ENCODE measurements at regions not wholly inside any gene's neighbourhood (a gene's known extent, or its start where the extent isn't known, plus 50 kb on each side); places are given as distances from the start of the nearest gene placed in this dataset.

DNA sequence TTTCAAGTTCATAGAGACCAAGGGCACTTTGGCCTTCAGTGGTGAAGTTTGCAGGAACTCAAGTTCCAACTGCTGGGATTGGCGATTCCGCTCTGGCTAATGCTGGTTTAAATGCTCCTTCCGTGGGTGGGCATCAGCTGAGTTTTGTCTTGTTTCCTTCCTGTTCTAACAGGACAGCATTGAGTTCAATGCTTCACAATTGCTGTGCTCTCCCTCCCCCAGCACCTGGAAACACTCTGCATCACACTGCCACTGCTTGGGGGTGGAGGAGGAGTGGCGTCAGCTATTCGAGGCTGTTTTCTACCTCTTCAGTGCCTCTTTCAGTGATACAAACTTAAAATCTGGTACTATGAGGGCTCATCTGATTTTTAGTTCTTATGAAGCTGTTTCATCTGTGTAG, 634.9 kb downstream of the FSCB start (continued):
- TF ChIP-seq ZNF749 (CRISPR knock-in tag; IDR thresholded peaks at IDR 0.05; ENCODE audit: borderline replicate concordance) (no peak), YEATS4 (CRISPR knock-in tag; IDR thresholded peaks at IDR 0.05; ENCODE audit: borderline replicate concordance) (no peak), FOXK2 (IDR thresholded peaks at IDR 0.05) (no peak), SAP130 (CRISPR knock-in tag; IDR thresholded peaks at IDR 0.05; ENCODE audit: low read depth) (no peak), STAG1 (CRISPR knock-in tag; IDR thresholded peaks at IDR 0.05) (no peak)
- TF ChIP-seq, protein P1, sequence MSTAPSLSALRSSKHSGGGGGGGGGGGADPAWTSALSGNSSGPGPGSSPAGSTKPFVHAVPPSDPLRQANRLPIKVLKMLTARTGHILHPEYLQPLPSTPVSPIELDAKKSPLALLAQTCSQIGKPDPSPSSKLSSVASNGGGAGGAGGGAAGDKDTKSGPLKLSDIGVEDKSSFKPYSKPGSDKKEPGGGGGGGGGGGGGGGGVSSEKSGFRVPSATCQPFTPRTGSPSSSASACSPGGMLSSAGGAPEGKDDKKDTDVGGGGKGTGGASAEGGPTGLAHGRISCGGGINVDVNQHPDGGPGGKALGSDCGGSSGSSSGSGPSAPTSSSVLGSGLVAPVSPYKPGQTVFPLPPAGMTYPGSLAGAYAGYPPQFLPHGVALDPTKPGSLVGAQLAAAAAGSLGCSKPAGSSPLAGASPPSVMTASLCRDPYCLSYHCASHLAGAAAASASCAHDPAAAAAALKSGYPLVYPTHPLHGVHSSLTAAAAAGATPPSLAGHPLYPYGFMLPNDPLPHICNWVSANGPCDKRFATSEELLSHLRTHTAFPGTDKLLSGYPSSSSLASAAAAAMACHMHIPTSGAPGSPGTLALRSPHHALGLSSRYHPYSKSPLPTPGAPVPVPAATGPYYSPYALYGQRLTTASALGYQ (CRISPR knock-in tag; IDR thresholded peaks at IDR 0.05): no peak
- TF ChIP-seq, protein P2, sequence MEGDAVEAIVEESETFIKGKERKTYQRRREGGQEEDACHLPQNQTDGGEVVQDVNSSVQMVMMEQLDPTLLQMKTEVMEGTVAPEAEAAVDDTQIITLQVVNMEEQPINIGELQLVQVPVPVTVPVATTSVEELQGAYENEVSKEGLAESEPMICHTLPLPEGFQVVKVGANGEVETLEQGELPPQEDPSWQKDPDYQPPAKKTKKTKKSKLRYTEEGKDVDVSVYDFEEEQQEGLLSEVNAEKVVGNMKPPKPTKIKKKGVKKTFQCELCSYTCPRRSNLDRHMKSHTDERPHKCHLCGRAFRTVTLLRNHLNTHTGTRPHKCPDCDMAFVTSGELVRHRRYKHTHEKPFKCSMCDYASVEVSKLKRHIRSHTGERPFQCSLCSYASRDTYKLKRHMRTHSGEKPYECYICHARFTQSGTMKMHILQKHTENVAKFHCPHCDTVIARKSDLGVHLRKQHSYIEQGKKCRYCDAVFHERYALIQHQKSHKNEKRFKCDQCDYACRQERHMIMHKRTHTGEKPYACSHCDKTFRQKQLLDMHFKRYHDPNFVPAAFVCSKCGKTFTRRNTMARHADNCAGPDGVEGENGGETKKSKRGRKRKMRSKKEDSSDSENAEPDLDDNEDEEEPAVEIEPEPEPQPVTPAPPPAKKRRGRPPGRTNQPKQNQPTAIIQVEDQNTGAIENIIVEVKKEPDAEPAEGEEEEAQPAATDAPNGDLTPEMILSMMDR (CRISPR knock-in tag; IDR thresholded peaks at IDR 0.05): no peak

- H3K36me3 ChIP-seq (replicated peaks in 1 of 2; ENCODE audit: control insufficient read depth in 1 of 2, insufficient read depth in 2 of 2, low read length in 2 of 2): no peaks in the 10 kb centered on the region
- no TSS peak for BruUV-seq (replicated peaks)
- TF ChIP-seq NFYC (CRISPR knock-in tag; IDR thresholded peaks at IDR 0.05): no peak
- TF ChIP-seq ZXDC (CRISPR knock-in tag; IDR thresholded peaks at IDR 0.05): no peak
- TF ChIP-seq JDP2 (CRISPR knock-in tag; IDR thresholded peaks at IDR 0.05; ENCODE audit: borderline replicate concordance): no peak
- no peak for TF ChIP-seq ZBTB21 (CRISPR knock-in tag; IDR thresholded peaks at IDR 0.05)
- TF ChIP-seq MIER2 (CRISPR knock-in tag; IDR thresholded peaks at IDR 0.05): no peak
- TF ChIP-seq ZNF672 (CRISPR knock-in tag; IDR thresholded peaks at IDR 0.05): no peak
- TF ChIP-seq AKAP8 (CRISPR knock-in tag; IDR thresholded peaks at IDR 0.05): no peak
- no peak for TF ChIP-seq TMF1 (CRISPR knock-in tag; IDR thresholded peaks at IDR 0.05; ENCODE audit: low read depth)
- TF ChIP-seq, protein P3, sequence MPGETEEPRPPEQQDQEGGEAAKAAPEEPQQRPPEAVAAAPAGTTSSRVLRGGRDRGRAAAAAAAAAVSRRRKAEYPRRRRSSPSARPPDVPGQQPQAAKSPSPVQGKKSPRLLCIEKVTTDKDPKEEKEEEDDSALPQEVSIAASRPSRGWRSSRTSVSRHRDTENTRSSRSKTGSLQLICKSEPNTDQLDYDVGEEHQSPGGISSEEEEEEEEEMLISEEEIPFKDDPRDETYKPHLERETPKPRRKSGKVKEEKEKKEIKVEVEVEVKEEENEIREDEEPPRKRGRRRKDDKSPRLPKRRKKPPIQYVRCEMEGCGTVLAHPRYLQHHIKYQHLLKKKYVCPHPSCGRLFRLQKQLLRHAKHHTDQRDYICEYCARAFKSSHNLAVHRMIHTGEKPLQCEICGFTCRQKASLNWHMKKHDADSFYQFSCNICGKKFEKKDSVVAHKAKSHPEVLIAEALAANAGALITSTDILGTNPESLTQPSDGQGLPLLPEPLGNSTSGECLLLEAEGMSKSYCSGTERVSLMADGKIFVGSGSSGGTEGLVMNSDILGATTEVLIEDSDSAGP (CRISPR knock-in tag; IDR thresholded peaks at IDR 0.05; ENCODE audit: borderline replicate concordance): no peak
- no peak for TF ChIP-seq ZNF264 (CRISPR knock-in tag; IDR thresholded peaks at IDR 0.05)
- no peak for TF ChIP-seq MYC (CRISPR knock-in tag; IDR thresholded peaks at IDR 0.05; ENCODE audit: borderline replicate concordance)
Observed at GRCh38 chr14:43858981-43859380, 648.1 kb downstream of the FSCB start.

More at GRCh38 chr14:43858981-43859380, 648.1 kb downstream of the FSCB start:
- ChIA-PET POLR2A (no interaction called here), CTCF (ENCODE audit: low intra/inter-chr PET ratio, low total read pairs) (no interaction called here)
- Histone ChIP-seq H3K9ac (ENCODE audit: insufficient read depth, low read depth, low read length) (no peak overlapping the region), H3K79me2 (ENCODE audit: insufficient read depth, low read length) (no peaks in the 10 kb centered on the region), H3K4me3 (replicated peaks in 1 of 3; ENCODE audit: insufficient read depth in 1 of 3, low read depth in 2 of 3, low read length in 3 of 3) (no peak overlapping the region), H3K9me3 (ENCODE audit: low read length) (no peaks in the 10 kb centered on the region), H4K20me1 (ENCODE audit: insufficient read depth, low read length) (no peaks in the 10 kb centered on the region), H3K27me3 (ENCODE audit: control insufficient read depth in 1 of 2, insufficient read depth in 2 of 2, low read length in 2 of 2) (no peaks in the 10 kb centered on the region), H3K4me2 (ENCODE audit: low read depth, low read length) (no peak overlapping the region), H3K4me1 (ENCODE audit: insufficient read depth, low read length) (no peaks in the 10 kb centered on the region), H3K27ac (ENCODE audit: extremely low read length, insufficient read depth, low read length) (no peak overlapping the region), H2AFZ (ENCODE audit: low read length) (no peak overlapping the region)
- intact Hi-C loops (cut with micrococcal nuclease; ENCODE audit: unreplicated experiment) (no loop called here), in situ Hi-C loops (cut with HindIII; ENCODE audit: extremely low pct_ligation_motif_present, low pct_unique_long_range_greater_than_20kb) (no loop called here)
- FAIRE-seq (no peak), DNase-seq (ENCODE audit: low spot score) (no peak), ATAC-seq (no peak)
